ENCODE measurements at regions not wholly inside any gene's neighbourhood (a gene's known extent, or its start where the extent isn't known, plus 50 kb on each side); places are given as distances from the start of the nearest gene placed in this dataset.

- TF ChIP-seq ATF6 (CRISPR knock-in tag; IDR thresholded peaks at IDR 0.05) = no peak
- TF ChIP-seq CTCF (IDR thresholded peaks at IDR 0.05) = peak; percentile 83
- no peak for TF ChIP-seq NR2C2 (CRISPR knock-in tag; IDR thresholded peaks at IDR 0.05)
These were observed 177.3 kb downstream of the HAUS1 start for GRCh38 chr18:46281185-46282176.
